GM18505 (cell line): ENCODE measurements at regions not wholly inside any gene's neighbourhood (a gene's known extent, or its start where the extent isn't known, plus 50 kb on each side); places are given as distances from the start of the nearest gene placed in this dataset.
"Not testable (repeated sequence)": the region's sequence is repeated elsewhere in the genome, so short reads cannot be mapped to it uniquely, and the experiment has no call there.

Source experiments
- ATAC-seq: cut with Tn5 transposase; IDR thresholded peaks from one replicate; pipeline ENCODE4 v1.9.1; 2021; ENCODE audit not compliant: unreplicated experiment
- POLR2A ChIP-seq: IDR thresholded peaks from 4 replicates; pipeline ENCODE4 v1.6.1; 2011; ENCODE audit warnings: borderline replicate concordance; ENCODE audit not compliant: insufficient read depth, insufficient read length; ENCODE audit errors: extremely low read depth

GRCh38 chr20:52441710-52442109 lies 250.1 kb upstream of the ZFP64 start:
- no peak for ATAC-seq
- TF ChIP-seq POLR2A, result no peak

GRCh38 chr20:52439375-52439774 lies 247.8 kb upstream of the ZFP64 start:
- no peak for ATAC-seq
- no peak for TF ChIP-seq POLR2A

GRCh38 chr20:52438326-52438963 lies 246.9 kb upstream of the ZFP64 start:
- no peak for ATAC-seq
- no peak for TF ChIP-seq POLR2A

GRCh38 chr20:52434453-52434852 lies 242.9 kb upstream of the ZFP64 start:
- TF ChIP-seq POLR2A, result no peak
- ATAC-seq, result no peak

GRCh38 chr20:52434041-52434425 lies 242.5 kb upstream of the ZFP64 start:
- no peak for TF ChIP-seq POLR2A
- no peak for ATAC-seq

- TF ChIP-seq POLR2A, result no peak
- ATAC-seq, result no peak
Observed at GRCh38 chr20:52433326-52434040, 241.9 kb upstream of the ZFP64 start.

GRCh38 chr20:52432740-52433139 lies 241.2 kb upstream of the ZFP64 start:
- TF ChIP-seq POLR2A, result no peak
- no peak for ATAC-seq

GRCh38 chr20:52429029-52429428 lies 237.4 kb upstream of the ZFP64 start:
- TF ChIP-seq POLR2A, result no peak
- no peak for ATAC-seq

- ATAC-seq, result no peak
- TF ChIP-seq POLR2A, result no peak
Observed at GRCh38 chr20:52427960-52428359, 236.4 kb upstream of the ZFP64 start.

- no peak for TF ChIP-seq POLR2A
- ATAC-seq, result no peak
Observed at GRCh38 chr20:52426856-52427255, 235.3 kb upstream of the ZFP64 start.

GRCh38 chr20:52425701-52426100 lies 234.1 kb upstream of the ZFP64 start:
- ATAC-seq, result no peak
- no peak for TF ChIP-seq POLR2A

GRCh38 chr20:52425253-52425652 lies 233.7 kb upstream of the ZFP64 start:
- no peak for ATAC-seq
- no peak for TF ChIP-seq POLR2A

- ATAC-seq, result not testable (repeated sequence)
Observed at GRCh38 chr20:52424357-52424942, 232.9 kb upstream of the ZFP64 start.

- ATAC-seq, result not testable (repeated sequence)
Observed at GRCh38 chr20:52423536-52424140, 232.1 kb upstream of the ZFP64 start.
